OCI-LY1 (cell line): ENCODE measurements at regions not wholly inside any gene's neighbourhood (a gene's known extent, or its start where the extent isn't known, plus 50 kb on each side); places are given as distances from the start of the nearest gene placed in this dataset.

Source experiments
- CTCF ChIP-seq: fragments of 200-600 bp; sonication (generic), shearing (Covaris generic); IDR thresholded peaks from 2 replicates; pipeline ENCODE4 v1.5.1; 2017; ENCODE audit warnings: mild to moderate bottlenecking, antibody characterized with exemption, low read length, moderate library complexity, mixed read lengths
- EZH2 ChIP-seq: fragments of 200-600 bp; sonication (generic), shearing (Covaris generic); IDR thresholded peaks from 2 replicates; pipeline ENCODE4 v1.8.0; 2017; ENCODE audit warnings: borderline replicate concordance, mixed run types, mild to moderate bottlenecking, antibody characterized with exemption, low read length, moderate library complexity, mixed read lengths

GRCh38 chr4:45693746-45694145 is 430.1 kb downstream of the GABRG1 start:
- TF ChIP-seq CTCF (no peak), EZH2 (no peak)
